Kidney epithelial cell (primary cell): ENCODE measurements at regions not wholly inside any gene's neighbourhood (a gene's known extent, or its start where the extent isn't known, plus 50 kb on each side); places are given as distances from the start of the nearest gene placed in this dataset.

Source experiments
- DNase-seq: peaks from one replicate; pipeline ENCODE4 v3.0.0-alpha.2; 2010; ENCODE audit warnings: low read depth
- H3K27me3 ChIP-seq: 2 replicates; pipeline ENCODE4 v1.6.0; 2011; ENCODE audit warnings: low read length; ENCODE audit not compliant: control insufficient read depth, insufficient read depth
- H3K36me3 ChIP-seq: 2 replicates; pipeline ENCODE4 v1.5.1; 2011; ENCODE audit warnings: low read length; ENCODE audit not compliant: control insufficient read depth, insufficient read depth
- H3K4me3 ChIP-seq: 2 replicates; pipeline ENCODE4 v1.5.1; 2011; ENCODE audit warnings: low read depth, mild to moderate bottlenecking, control low read depth, low read length
- CTCF ChIP-seq: IDR thresholded peaks from 2 replicates; pipeline ENCODE4 v1.5.1; 2011; ENCODE audit warnings: mild to moderate bottlenecking, moderate library complexity, low read length, control low read depth, inconsistent platforms; ENCODE audit not compliant: insufficient read depth, poor library complexity, severe bottlenecking

GRCh38 chr6:79296211-79296610 is 61.7 kb upstream of the HMGN3 start:
- no peak overlapping the region for H3K4me3 ChIP-seq
- TF ChIP-seq CTCF: no peak
- H3K36me3 ChIP-seq: no peaks in the 10 kb centered on the region
- no peak for DNase-seq
- no peaks in the 10 kb centered on the region for H3K27me3 ChIP-seq
